ENCODE measurements at regions not wholly inside any gene's neighbourhood (a gene's known extent, or its start where the extent isn't known, plus 50 kb on each side); places are given as distances from the start of the nearest gene placed in this dataset.

- no peaks in the 10 kb centered on the region for H3K9me3 Mint-ChIP-seq
- no peak overlapping the region for H3K4me3 Mint-ChIP-seq
- H3K36me3 Mint-ChIP-seq, result no peaks in the 10 kb centered on the region
- ATAC-seq, result no peak
- no peaks in the 10 kb centered on the region for H3K27me3 Mint-ChIP-seq
- H3K4me1 Mint-ChIP-seq, result no peaks in the 10 kb centered on the region
- H3K27ac Mint-ChIP-seq, result no peak overlapping the region
Observed at GRCh38 chr18:60534538-60534937, 162.0 kb upstream of the MC4R start.

- Mint-ChIP-seq H3K9me3 (no peaks in the 10 kb centered on the region), H3K4me3 (no peak overlapping the region), H3K27me3 (no peaks in the 10 kb centered on the region), H3K36me3 (no peaks in the 10 kb centered on the region), H3K4me1 (no peaks in the 10 kb centered on the region), H3K27ac (no peak overlapping the region)
- ATAC-seq, result no peak
Observed at GRCh38 chr18:60537074-60537473, 164.5 kb upstream of the MC4R start.

GRCh38 chr18:60538891-60539290, 166.3 kb upstream of the MC4R start:
- H3K4me1 Mint-ChIP-seq, result no peaks in the 10 kb centered on the region
- H3K27ac Mint-ChIP-seq, result no peak overlapping the region
- H3K9me3 Mint-ChIP-seq, result no peaks in the 10 kb centered on the region
- H3K27me3 Mint-ChIP-seq, result no peaks in the 10 kb centered on the region
- no peak for ATAC-seq
- H3K36me3 Mint-ChIP-seq, result no peaks in the 10 kb centered on the region
- H3K4me3 Mint-ChIP-seq, result no peak overlapping the region

- H3K4me3 Mint-ChIP-seq, result no peak overlapping the region
- H3K4me1 Mint-ChIP-seq, result no peaks in the 10 kb centered on the region
- no peak for ATAC-seq
- no peaks in the 10 kb centered on the region for H3K36me3 Mint-ChIP-seq
- no peak overlapping the region for H3K27ac Mint-ChIP-seq
- no peaks in the 10 kb centered on the region for H3K27me3 Mint-ChIP-seq
- H3K9me3 Mint-ChIP-seq, result no peaks in the 10 kb centered on the region
Observed at GRCh38 chr18:60541661-60542060, 169.1 kb upstream of the MC4R start.

GRCh38 chr18:60543646-60544045, 171.1 kb upstream of the MC4R start:
- ATAC-seq, result peak; percentile 19
- H3K9me3 Mint-ChIP-seq, result no peaks in the 10 kb centered on the region
- H3K27ac Mint-ChIP-seq, result no peak overlapping the region
- H3K4me1 Mint-ChIP-seq, result no peaks in the 10 kb centered on the region
- no peak overlapping the region for H3K4me3 Mint-ChIP-seq
- no peaks in the 10 kb centered on the region for H3K36me3 Mint-ChIP-seq
- no peaks in the 10 kb centered on the region for H3K27me3 Mint-ChIP-seq

DNA sequence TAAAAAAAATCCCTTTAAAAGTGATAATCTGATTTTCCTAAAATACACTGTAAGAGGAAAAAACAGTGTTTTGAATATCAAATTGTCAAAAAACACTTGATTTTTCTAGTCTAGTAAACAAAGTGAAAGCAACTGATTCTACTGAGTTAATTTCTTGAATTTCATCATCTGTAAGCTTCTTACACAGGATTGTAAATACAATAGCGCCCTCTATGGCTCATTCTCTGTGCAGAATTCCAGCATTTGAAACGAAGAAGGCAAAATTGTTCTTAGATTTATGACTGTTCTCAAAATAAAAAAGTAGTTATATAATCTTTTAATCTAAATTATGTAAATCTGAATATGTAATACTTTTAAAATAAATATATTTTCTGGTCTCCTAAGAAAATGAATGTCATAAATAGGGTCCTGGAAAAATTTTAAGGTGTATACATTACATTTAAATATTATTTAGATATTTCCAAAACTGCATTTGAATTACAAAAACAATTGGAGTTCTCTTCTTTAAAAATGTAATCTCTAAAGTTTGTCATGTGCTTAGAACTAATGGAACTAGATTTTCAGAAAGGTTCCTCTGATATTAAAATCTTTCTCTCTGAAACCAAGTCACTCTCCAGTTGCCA, 176.9 kb upstream of the MC4R start:
- Mint-ChIP-seq H3K9me3 (no peaks in the 10 kb centered on the region), H3K4me3 (no peak overlapping the region), H3K27me3 (no peaks in the 10 kb centered on the region), H3K36me3 (no peaks in the 10 kb centered on the region), H3K4me1 (no peaks in the 10 kb centered on the region), H3K27ac (no peak overlapping the region)
- no peak for ATAC-seq

DNA sequence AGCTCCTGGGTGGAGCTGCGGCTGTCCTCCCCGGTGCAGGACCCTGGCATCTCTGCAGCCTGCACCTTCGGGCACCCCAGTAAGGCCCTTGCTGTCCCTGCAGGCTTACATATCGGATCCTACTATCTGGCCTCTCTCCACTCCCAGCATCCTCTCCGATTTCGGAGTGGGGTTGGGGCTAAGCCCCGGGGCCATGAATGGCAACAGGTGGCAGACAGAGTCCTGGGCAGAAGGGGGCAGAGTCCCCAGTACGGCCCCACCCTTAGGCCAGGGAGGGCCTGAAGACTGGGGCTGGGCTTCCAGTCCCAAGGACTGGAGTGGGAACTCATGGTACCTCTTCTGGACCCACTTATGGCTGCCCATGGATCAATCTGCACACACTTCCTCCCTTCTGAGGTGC, 180.4 kb upstream of the MC4R start:
- Mint-ChIP-seq H3K27ac (no peak overlapping the region), H3K36me3 (no peaks in the 10 kb centered on the region), H3K27me3 (no peaks in the 10 kb centered on the region), H3K4me1 (no peaks in the 10 kb centered on the region), H3K4me3 (no peak overlapping the region), H3K9me3 (no peaks in the 10 kb centered on the region)
- ATAC-seq, result peak; percentile 44

GRCh38 chr18:60554967-60555366, 182.4 kb upstream of the MC4R start:
- Mint-ChIP-seq H3K27me3 (no peaks in the 10 kb centered on the region), H3K9me3 (no peaks in the 10 kb centered on the region), H3K36me3 (no peaks in the 10 kb centered on the region), H3K4me1 (no peaks in the 10 kb centered on the region), H3K27ac (no peak overlapping the region), H3K4me3 (no peak overlapping the region)
- peak; percentile 31 for ATAC-seq

- H3K27ac Mint-ChIP-seq, result no peak overlapping the region
- H3K9me3 Mint-ChIP-seq, result no peaks in the 10 kb centered on the region
- H3K27me3 Mint-ChIP-seq, result no peaks in the 10 kb centered on the region
- no peaks in the 10 kb centered on the region for H3K36me3 Mint-ChIP-seq
- peak; percentile 32 for ATAC-seq
- H3K4me1 Mint-ChIP-seq, result no peaks in the 10 kb centered on the region
- H3K4me3 Mint-ChIP-seq, result no peak overlapping the region
Observed at GRCh38 chr18:60555625-60556024, 183.1 kb upstream of the MC4R start.

- no peak overlapping the region for H3K4me3 Mint-ChIP-seq
- no peaks in the 10 kb centered on the region for H3K36me3 Mint-ChIP-seq
- H3K27me3 Mint-ChIP-seq, result no peaks in the 10 kb centered on the region
- no peak overlapping the region for H3K27ac Mint-ChIP-seq
- ATAC-seq, result peak; percentile 38
- H3K9me3 Mint-ChIP-seq, result no peaks in the 10 kb centered on the region
- H3K4me1 Mint-ChIP-seq, result no peaks in the 10 kb centered on the region
Observed at GRCh38 chr18:60556326-60556725, 183.8 kb upstream of the MC4R start.

DNA sequence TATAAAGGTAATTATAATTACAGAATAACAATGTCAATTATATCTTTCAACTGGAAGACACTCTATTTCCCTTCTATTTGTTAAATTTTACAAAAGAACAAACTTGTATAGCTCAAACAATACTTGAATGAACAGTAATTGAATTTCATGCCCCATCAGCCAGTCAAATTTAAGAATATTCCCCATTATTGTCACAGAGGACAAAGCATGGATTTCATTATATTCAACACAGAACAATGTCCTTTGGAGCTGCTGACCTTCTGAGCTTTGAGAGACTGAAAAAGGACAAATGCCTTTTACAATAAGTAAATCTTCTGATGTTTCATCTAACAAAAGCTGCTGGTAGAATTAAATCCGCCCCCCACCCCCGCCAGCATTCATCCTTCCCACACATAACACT, 187.5 kb upstream of the MC4R start:
- H3K27ac Mint-ChIP-seq, result no peak overlapping the region
- no peaks in the 10 kb centered on the region for H3K27me3 Mint-ChIP-seq
- no peaks in the 10 kb centered on the region for H3K9me3 Mint-ChIP-seq
- H3K4me1 Mint-ChIP-seq, result no peaks in the 10 kb centered on the region
- ATAC-seq, result no peak
- no peaks in the 10 kb centered on the region for H3K36me3 Mint-ChIP-seq
- no peak overlapping the region for H3K4me3 Mint-ChIP-seq

DNA sequence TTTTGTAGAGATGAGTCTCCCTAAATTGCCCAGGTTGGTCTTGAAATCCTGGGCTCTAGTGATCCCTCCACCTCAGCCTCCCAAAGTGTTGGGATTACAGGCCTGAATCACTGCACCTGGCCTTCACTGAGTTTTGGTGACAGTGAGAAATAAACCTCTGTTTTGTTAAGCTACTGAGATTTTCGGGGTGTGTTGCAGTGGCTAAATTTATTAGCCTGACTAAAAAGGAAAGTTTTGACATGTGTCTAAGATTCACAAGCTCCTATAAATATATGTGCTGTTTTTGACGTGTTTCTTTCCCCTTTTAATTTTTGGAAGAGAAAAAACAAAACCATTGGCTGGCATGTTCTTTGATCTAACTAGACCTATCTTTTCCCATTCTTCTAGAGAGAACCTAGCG, 190.5 kb upstream of the MC4R start:
- ATAC-seq, result no peak
- H3K36me3 Mint-ChIP-seq, result no peaks in the 10 kb centered on the region
- H3K9me3 Mint-ChIP-seq, result no peaks in the 10 kb centered on the region
- no peaks in the 10 kb centered on the region for H3K27me3 Mint-ChIP-seq
- H3K4me1 Mint-ChIP-seq, result no peaks in the 10 kb centered on the region
- H3K27ac Mint-ChIP-seq, result no peak overlapping the region
- no peak overlapping the region for H3K4me3 Mint-ChIP-seq

- Mint-ChIP-seq H3K9me3 (no peaks in the 10 kb centered on the region), H3K27ac (no peak overlapping the region), H3K4me3 (no peak overlapping the region)
Observed at GRCh38 chr18:60568220-60568619, 195.6 kb upstream of the MC4R start.

GRCh38 chr18:60570172-60570571, 197.6 kb upstream of the MC4R start:
- H3K27me3 Mint-ChIP-seq, result no peaks in the 10 kb centered on the region
- no peak overlapping the region for H3K27ac Mint-ChIP-seq
- peaks cover 3% of the 10 kb centered on the region for H3K9me3 Mint-ChIP-seq
- H3K4me3 Mint-ChIP-seq, result no peak overlapping the region
- no peaks in the 10 kb centered on the region for H3K4me1 Mint-ChIP-seq
- no peak for ATAC-seq
- no peaks in the 10 kb centered on the region for H3K36me3 Mint-ChIP-seq

More at GRCh38 chr18:60568220-60568619, 195.6 kb upstream of the MC4R start:
- no peak for ATAC-seq
- H3K4me1 Mint-ChIP-seq, result no peaks in the 10 kb centered on the region
- H3K36me3 Mint-ChIP-seq, result no peaks in the 10 kb centered on the region
- H3K27me3 Mint-ChIP-seq, result no peaks in the 10 kb centered on the region

DNA sequence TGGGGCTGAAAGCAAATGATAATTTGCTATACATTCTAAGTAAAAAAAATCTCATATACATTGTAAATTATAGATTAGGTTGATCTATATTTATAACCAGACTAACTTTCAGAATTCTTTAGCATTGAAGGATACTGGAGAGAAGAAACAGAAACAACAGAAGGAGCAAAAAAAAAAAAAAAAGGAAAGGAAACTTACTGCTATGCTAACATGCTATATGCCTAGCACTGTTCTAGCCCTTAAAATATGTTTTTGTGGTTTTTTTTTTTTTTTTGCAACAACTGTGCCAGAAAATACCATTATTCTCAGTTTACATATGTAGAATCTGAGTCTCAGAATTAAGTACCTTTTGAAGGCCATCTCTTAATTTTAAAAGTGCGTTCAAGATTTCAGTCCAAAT, 204.9 kb upstream of the MC4R start:
- Mint-ChIP-seq H3K27me3 (no peaks in the 10 kb centered on the region), H3K36me3 (no peaks in the 10 kb centered on the region), H3K27ac (no peak overlapping the region), H3K4me3 (no peak overlapping the region), H3K4me1 (no peaks in the 10 kb centered on the region), H3K9me3 (peaks cover 8% of the 10 kb centered on the region)
- no peak for ATAC-seq

DNA sequence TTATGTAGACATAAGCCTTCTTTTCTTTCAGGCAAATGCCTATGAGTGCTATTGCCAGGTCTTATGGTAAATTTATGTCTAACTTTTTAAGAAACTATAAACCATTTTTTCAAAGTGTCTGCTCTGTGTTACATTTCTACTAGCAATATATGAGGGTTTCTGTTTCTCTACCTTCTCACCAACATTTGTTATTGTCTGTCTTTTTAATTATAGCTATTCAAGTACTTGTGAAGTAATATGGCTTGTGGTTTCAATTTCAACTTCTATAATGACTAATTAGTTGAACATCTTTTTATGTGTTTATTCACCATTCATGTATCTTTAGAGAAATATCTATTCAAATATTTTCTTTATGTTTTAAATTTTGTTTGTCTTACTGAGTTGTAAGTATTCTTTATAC, 213.1 kb upstream of the MC4R start:
- no peaks in the 10 kb centered on the region for H3K27me3 Mint-ChIP-seq
- no peaks in the 10 kb centered on the region for H3K36me3 Mint-ChIP-seq
- H3K9me3 Mint-ChIP-seq, result peaks cover 5% of the 10 kb centered on the region
- H3K27ac Mint-ChIP-seq, result no peak overlapping the region
- no peak for ATAC-seq
- no peak overlapping the region for H3K4me3 Mint-ChIP-seq
- H3K4me1 Mint-ChIP-seq, result no peaks in the 10 kb centered on the region

DNA sequence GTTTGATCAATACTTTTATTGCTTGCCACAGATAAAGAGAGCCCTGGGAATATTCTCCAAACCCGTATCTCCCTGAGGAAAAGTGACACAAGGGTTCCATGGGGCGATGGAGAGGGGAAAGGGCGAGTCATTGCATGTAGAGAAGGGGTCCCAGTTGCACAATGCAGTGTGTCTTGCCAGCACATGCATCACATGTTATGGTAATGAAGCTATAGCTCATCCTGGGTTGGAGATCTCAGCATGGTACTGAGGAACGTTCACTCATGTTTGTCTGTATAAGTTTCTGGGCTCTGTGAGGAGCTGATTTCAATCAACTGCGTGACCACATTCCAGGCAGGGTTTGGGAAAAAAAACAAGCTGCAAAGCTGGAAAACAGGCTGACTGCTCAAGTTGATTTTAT, 220.7 kb upstream of the MC4R start:
- ATAC-seq, result no peak
- Mint-ChIP-seq H3K36me3 (no peaks in the 10 kb centered on the region), H3K9me3 (no peaks in the 10 kb centered on the region), H3K4me3 (no peak overlapping the region), H3K27ac (no peak overlapping the region), H3K27me3 (no peaks in the 10 kb centered on the region), H3K4me1 (no peaks in the 10 kb centered on the region)

All from stimulated activated memory B cell treated with anti-CD40 and anti-IgM and Interleukin-4, amounts not matched to agents 10 μg/mL and 1 μg/mL and 100 μg/mL, for 72 hours (primary cell).